ENCODE measurements at regions not wholly inside any gene's neighbourhood (a gene's known extent, or its start where the extent isn't known, plus 50 kb on each side); places are given as distances from the start of the nearest gene placed in this dataset.

GRCh38 chr14:104243200-104243599, 104.8 kb downstream of the KIF26A start:
- Histone ChIP-seq H3K4me3 (no peak overlapping the region), H4K20me1 (no peaks in the 10 kb centered on the region), H3K9ac (no peak overlapping the region), H3K36me3 (no peaks in the 10 kb centered on the region), H3K4me2 (no peak overlapping the region), H3K4me1 (peaks cover 18% of the 10 kb centered on the region), H3K27ac (no peak overlapping the region), H3K9me3 (peaks cover 28% of the 10 kb centered on the region), H3K27me3 (no peaks in the 10 kb centered on the region)
- TF ChIP-seq Cebpa-rat (IDR thresholded peaks at IDR 0.05): no peak

GRCh38 chr14:104244221-104245011, 106.0 kb downstream of the KIF26A start:
- no peak overlapping the region for H3K27ac ChIP-seq
- no peak for TF ChIP-seq Cebpa-rat (IDR thresholded peaks at IDR 0.05)
- H3K9ac ChIP-seq: no peak overlapping the region
- no peak overlapping the region for H3K4me3 ChIP-seq
- peaks cover 16% of the 10 kb centered on the region for H3K4me1 ChIP-seq
- no peaks in the 10 kb centered on the region for H4K20me1 ChIP-seq
- H3K36me3 ChIP-seq: no peaks in the 10 kb centered on the region
- H3K9me3 ChIP-seq: peaks cover 25% of the 10 kb centered on the region
- no peak overlapping the region for H3K4me2 ChIP-seq
- H3K27me3 ChIP-seq: no peaks in the 10 kb centered on the region

- TF ChIP-seq Cebpa-rat (IDR thresholded peaks at IDR 0.05): no peak
- Histone ChIP-seq H3K4me3 (no peak overlapping the region), H4K20me1 (no peaks in the 10 kb centered on the region), H3K36me3 (no peaks in the 10 kb centered on the region), H3K4me1 (peaks cover 9% of the 10 kb centered on the region), H3K27ac (no peak overlapping the region), H3K9me3 (peaks cover 25% of the 10 kb centered on the region), H3K9ac (no peak overlapping the region), H3K27me3 (no peaks in the 10 kb centered on the region), H3K4me2 (no peak overlapping the region)
Measured at GRCh38 chr14:104245075-104245474, 106.7 kb downstream of the KIF26A start.

DNA sequence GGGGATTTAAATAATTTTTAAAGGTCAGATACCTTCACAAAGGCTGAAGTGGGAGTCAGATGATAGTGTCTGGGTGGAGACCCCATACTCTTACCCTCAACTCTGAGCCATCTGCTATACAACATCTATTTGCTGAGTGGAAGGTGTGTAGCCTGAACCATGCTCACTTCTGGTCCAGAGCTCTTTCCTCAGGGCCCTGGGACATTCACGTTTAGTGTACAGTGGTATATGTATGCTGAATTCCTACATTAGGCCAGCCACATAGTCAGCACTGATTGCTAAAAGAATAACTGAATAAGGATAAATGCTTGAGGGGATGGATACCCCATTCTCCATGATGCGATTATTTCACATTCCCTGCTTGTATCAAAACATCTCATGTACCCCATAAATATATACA, 107.3 kb downstream of the KIF26A start:
- TF ChIP-seq Cebpa-rat (IDR thresholded peaks at IDR 0.05): no peak
- no peaks in the 10 kb centered on the region for H3K27me3 ChIP-seq
- no peak overlapping the region for H3K27ac ChIP-seq

DNA sequence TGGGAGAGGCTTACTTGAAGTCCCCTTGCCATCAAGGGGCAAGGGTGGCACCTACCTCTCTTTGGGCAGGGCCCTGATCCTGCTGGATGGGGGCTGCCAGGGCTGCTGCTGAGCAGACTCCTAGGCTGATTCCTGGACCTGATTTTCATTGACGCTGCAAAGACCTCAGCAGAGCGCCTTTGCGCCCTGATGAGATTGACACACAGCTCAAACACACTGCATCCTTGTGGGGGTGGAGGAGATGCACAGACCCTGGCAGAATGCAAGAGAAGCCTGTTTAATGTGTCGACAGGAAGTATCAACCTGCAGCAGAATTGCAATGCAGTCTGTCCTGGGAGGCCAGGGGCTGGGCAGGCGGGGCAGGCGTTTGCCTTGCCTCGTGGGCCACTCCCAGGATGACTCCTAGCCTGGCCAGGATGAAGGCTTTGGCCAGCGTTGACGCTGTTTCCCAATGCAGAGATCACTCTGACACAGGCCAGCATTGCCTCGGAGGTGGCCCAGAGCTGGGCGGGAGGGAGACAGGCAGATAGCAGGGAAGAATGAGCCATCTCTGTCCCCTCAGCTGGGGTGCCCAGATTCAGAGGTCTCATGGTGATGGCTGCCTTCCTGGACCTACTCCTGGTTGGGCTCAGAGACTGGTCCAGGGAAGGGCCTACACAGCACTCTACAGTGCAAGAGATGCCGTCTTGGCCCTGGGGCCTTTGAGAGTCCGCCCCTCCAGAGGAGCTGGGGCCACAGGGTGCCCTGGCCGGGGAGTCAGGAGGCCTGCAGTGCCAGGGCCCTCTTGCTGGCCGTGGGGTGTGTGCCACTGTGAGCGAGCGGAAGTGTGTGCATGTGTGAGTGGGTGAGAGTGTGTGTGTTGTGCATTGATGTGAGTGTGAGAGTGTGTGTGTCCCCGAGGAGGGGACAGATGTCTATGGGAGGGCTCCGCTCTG, 108.3 kb downstream of the KIF26A start:
- Histone ChIP-seq H3K27ac (no peak overlapping the region), H3K36me3 (no peaks in the 10 kb centered on the region), H3K4me1 (no peaks in the 10 kb centered on the region), H4K20me1 (no peaks in the 10 kb centered on the region), H3K27me3 (no peaks in the 10 kb centered on the region), H3K4me2 (no peak overlapping the region), H3K9me3 (peaks cover 25% of the 10 kb centered on the region), H3K4me3 (no peak overlapping the region), H3K9ac (no peak overlapping the region)
- no peak for TF ChIP-seq Cebpa-rat (IDR thresholded peaks at IDR 0.05)

More for the DNA sequence above, 107.3 kb downstream of the KIF26A start:
- Histone ChIP-seq H3K4me2 (no peak overlapping the region), H4K20me1 (no peaks in the 10 kb centered on the region), H3K9me3 (peaks cover 25% of the 10 kb centered on the region), H3K4me1 (peaks cover 3% of the 10 kb centered on the region), H3K36me3 (no peaks in the 10 kb centered on the region), H3K4me3 (no peak overlapping the region; the same call in 1 of the 2 replicates), H3K9ac (no peak overlapping the region)

- Histone ChIP-seq H3K9ac (no peak overlapping the region), H3K36me3 (no peaks in the 10 kb centered on the region), H3K27ac (no peak overlapping the region), H3K9me3 (peaks cover 25% of the 10 kb centered on the region), H3K27me3 (no peaks in the 10 kb centered on the region), H3K4me1 (peaks cover 4% of the 10 kb centered on the region), H4K20me1 (no peaks in the 10 kb centered on the region), H3K4me3 (no peak overlapping the region), H3K4me2 (no peak overlapping the region)
- no peak for TF ChIP-seq Cebpa-rat (IDR thresholded peaks at IDR 0.05)
Measured at GRCh38 chr14:104247336-104248202, 109.2 kb downstream of the KIF26A start.

DNA sequence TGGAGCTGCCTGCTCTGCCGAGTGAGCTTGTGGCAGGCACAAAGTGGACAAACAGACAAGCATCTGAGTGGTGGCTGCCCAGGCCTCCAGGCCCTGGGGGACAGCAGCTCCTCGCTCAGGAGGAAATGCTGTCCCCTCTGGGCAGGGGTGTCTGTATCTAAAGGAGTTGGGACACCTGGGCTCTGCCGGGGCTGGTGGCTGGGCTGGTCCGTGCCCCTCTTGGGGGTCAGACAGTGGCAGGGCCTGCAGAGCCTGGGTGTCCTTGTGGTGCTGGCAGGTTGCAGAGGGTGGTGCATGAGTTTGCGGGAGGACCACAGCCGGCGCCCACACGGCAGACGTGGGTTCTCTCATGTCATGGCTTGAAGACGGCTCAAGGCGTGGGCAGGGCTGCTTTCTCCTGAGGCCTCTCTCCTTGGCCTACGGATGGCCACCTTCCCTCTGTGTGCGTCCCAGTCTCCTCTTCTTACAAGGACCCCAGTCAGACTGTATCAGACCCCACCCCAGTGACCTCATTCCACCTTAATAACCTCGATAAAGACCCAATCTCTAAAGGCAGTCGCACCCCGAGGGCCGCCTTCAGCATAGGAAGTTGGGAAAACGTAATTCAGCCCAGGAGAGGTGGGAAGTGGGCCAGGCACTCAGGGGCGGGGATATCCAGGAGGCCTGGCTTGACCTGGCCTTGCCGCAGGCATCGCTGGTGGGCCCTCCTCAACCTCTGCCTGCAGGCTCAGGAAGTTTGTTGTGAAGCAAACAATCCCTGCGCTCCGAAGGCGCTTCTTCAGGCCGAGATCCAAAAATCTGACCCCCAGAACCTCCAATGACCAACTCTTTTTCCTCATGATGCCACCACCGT, 110.0 kb downstream of the KIF26A start:
- peaks cover 25% of the 10 kb centered on the region for H3K9me3 ChIP-seq
- H3K4me3 ChIP-seq: no peak overlapping the region
- no peaks in the 10 kb centered on the region for H4K20me1 ChIP-seq
- no peak overlapping the region for H3K27ac ChIP-seq
- no peak overlapping the region for H3K4me2 ChIP-seq
- no peaks in the 10 kb centered on the region for H3K27me3 ChIP-seq
- H3K4me1 ChIP-seq: peaks cover 13% of the 10 kb centered on the region
- H3K36me3 ChIP-seq: no peaks in the 10 kb centered on the region
- TF ChIP-seq Cebpa-rat (IDR thresholded peaks at IDR 0.05): no peak
- no peak overlapping the region for H3K9ac ChIP-seq

- Histone ChIP-seq H3K27me3 (no peaks in the 10 kb centered on the region), H3K9ac (no peak overlapping the region), H3K4me1 (peaks cover 19% of the 10 kb centered on the region), H3K4me3 (no peak overlapping the region), H4K20me1 (no peaks in the 10 kb centered on the region), H3K27ac (no peak overlapping the region), H3K9me3 (peaks cover 24% of the 10 kb centered on the region), H3K4me2 (no peak overlapping the region), H3K36me3 (no peaks in the 10 kb centered on the region)
- no peak for TF ChIP-seq Cebpa-rat (IDR thresholded peaks at IDR 0.05)
Measured at GRCh38 chr14:104249089-104249488, 110.7 kb downstream of the KIF26A start.

DNA sequence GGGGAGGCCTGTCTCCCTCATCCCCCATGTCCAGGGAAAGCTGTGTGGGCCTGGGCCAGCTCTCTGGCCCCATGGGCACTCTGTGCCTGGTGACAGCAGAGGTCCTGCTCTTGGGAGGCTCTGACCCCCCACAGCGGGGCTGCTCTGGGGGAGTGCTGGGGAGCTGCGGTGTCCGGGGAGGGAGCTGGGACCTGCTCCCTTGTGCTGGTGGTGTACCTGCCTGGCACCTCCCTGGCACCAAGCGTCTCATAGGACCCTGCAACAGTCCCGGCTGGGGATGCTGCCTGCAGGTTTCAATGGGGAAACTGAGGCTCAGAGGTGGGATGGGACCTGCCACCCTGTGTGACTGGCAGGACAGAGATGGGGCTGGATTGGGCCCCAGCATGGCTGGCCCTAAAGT, 111.3 kb downstream of the KIF26A start:
- Histone ChIP-seq H3K36me3 (no peaks in the 10 kb centered on the region), H3K4me3 (no peak overlapping the region), H3K27me3 (no peaks in the 10 kb centered on the region), H3K9me3 (peaks cover 18% of the 10 kb centered on the region), H3K27ac (no peak overlapping the region), H3K9ac (no peak overlapping the region), H4K20me1 (no peaks in the 10 kb centered on the region), H3K4me2 (no peak overlapping the region), H3K4me1 (peaks cover 26% of the 10 kb centered on the region)
- TF ChIP-seq Cebpa-rat (IDR thresholded peaks at IDR 0.05): no peak
